PC-3 (cell line): ENCODE measurements at regions not wholly inside any gene's neighbourhood (a gene's known extent, or its start where the extent isn't known, plus 50 kb on each side); places are given as distances from the start of the nearest gene placed in this dataset.

Experiments used
- EZH2 ChIP-seq: fragments of 300-600 bp; sonication (generic); IDR thresholded peaks from one replicate; pipeline ENCODE4 v1.6.1; 2017; ENCODE audit warnings: antibody characterized with exemption, mild to moderate bottlenecking, low read length; ENCODE audit not compliant: unreplicated experiment
- EZH2phosphoT487 ChIP-seq: fragments of 300-600 bp; sonication (generic); IDR thresholded peaks from 2 replicates; pipeline ENCODE4 v1.6.1; 2018; ENCODE audit warnings: mild to moderate bottlenecking, antibody characterized with exemption, low read length, borderline replicate concordance
- TF ChIP-seq, protein P1 (sequence below): fragments of 300-600 bp; sonication (generic); conservative IDR thresholded peaks from 2 replicates; pipeline ENCODE4 v1.5.1; 2017; ENCODE audit warnings: antibody characterized with exemption, low read depth, mild to moderate bottlenecking, low read length

DNA sequence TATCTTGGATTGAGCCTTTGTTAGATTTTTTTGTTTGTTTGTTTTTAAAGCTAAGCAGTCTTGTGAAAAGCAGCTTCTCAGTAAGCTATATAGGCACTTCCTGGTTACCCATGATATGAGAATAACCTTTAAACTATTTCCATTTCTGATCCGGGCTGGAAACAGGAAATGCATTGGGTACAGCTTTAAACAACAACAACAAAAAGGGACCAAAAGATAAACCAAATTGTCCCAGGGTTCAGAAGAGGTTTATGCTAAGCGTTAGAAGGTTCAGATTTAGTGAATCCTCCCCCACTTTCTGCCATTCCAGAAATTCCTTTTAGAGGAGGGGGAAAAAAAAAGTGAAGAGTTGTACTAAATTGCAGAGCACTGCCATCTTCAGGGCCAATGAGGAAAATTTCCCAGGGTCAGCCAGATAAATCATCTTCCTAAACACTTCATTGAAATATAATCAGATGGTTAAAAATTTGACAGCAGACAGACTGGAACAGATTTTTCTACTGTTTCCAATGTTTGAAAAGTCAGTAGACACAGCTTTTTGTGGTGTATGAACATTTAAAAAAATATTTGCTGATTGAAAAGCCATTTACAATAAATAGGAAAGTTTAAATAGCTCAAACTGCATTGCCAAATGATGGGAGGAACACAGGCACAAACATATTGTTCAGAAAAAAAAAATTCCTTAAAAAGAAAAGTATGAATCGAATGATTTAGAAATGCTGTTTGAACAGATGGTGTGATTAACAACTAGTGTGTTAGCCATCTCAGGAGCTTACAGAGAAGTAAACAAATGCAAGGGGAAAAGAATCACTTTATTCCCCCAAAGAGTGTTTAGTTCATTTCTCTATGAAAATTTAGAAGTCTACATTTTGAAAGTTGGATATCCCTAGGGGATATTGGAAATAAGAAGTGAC lies 189.9 kb upstream of the TANK start:
- TF ChIP-seq, protein P1, sequence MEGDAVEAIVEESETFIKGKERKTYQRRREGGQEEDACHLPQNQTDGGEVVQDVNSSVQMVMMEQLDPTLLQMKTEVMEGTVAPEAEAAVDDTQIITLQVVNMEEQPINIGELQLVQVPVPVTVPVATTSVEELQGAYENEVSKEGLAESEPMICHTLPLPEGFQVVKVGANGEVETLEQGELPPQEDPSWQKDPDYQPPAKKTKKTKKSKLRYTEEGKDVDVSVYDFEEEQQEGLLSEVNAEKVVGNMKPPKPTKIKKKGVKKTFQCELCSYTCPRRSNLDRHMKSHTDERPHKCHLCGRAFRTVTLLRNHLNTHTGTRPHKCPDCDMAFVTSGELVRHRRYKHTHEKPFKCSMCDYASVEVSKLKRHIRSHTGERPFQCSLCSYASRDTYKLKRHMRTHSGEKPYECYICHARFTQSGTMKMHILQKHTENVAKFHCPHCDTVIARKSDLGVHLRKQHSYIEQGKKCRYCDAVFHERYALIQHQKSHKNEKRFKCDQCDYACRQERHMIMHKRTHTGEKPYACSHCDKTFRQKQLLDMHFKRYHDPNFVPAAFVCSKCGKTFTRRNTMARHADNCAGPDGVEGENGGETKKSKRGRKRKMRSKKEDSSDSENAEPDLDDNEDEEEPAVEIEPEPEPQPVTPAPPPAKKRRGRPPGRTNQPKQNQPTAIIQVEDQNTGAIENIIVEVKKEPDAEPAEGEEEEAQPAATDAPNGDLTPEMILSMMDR: peak; percentile 94
- TF ChIP-seq EZH2 (no peak), EZH2phosphoT487 (no peak)
